NCI-H226 (cell line): ENCODE measurements at regions not wholly inside any gene's neighbourhood (a gene's known extent, or its start where the extent isn't known, plus 50 kb on each side); places are given as distances from the start of the nearest gene placed in this dataset.
"Not testable (repeated sequence)": the region's sequence is repeated elsewhere in the genome, so short reads cannot be mapped to it uniquely, and the experiment has no call there.

Experiments
- DNase-seq: peaks from one replicate; pipeline ENCODE4 v3.0.0-alpha.2; 2015

- no peak for DNase-seq
Measured at GRCh38 chr3:11711876-11712275, 68.2 kb upstream of the VGLL4 start.

GRCh38 chr3:11709782-11710181 lies 66.1 kb upstream of the VGLL4 start:
- DNase-seq = no peak

- DNase-seq = not testable (repeated sequence)
Measured at GRCh38 chr3:11707084-11707483, 63.4 kb upstream of the VGLL4 start.

- DNase-seq = no peak
Measured at GRCh38 chr3:11706604-11707003, 62.9 kb upstream of the VGLL4 start.

- no peak for DNase-seq
Measured at GRCh38 chr3:11705049-11705448, 61.3 kb upstream of the VGLL4 start.

GRCh38 chr3:11703146-11703545 lies 59.4 kb upstream of the VGLL4 start:
- no peak for DNase-seq

GRCh38 chr3:11699083-11699427 lies 55.3 kb upstream of the VGLL4 start:
- no peak for DNase-seq

DNA sequence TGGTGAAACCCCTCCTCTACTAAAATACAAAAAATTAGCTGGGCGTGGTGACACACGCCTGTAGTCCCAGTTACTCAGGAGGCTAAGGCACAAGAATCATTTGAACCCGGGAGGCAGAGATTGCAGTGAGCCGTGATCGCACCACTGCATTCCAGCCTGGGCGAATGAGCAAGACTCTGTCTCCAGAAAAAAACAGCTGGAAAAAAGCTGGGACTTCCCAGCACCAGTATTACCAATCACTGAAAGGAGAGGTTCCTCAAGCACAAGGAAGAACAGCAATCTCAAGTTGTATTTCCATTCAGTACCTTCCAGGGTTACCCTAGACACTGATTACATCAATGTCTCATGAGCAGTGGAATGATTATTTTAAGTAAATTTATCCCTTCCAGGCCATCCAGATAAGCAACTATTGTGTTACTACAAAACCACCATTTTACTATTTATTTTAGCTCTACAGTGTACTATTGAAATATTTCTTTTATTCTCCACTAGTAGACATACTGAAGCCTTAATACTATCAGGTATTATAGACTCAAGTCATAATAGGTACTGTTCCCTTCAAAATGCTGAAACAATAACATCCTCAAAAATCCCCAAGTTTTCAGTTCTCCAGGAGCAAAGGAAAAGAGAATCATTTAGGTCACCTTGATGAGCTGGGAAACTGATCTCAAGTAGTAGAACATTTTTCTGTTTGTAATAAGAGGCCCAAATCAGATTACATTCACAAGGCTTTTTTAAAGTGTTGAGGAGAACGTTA lies 54.8 kb upstream of the VGLL4 start:
- DNase-seq = no peak

GRCh38 chr3:11697701-11698100 lies 54.0 kb upstream of the VGLL4 start:
- DNase-seq = no peak

DNA sequence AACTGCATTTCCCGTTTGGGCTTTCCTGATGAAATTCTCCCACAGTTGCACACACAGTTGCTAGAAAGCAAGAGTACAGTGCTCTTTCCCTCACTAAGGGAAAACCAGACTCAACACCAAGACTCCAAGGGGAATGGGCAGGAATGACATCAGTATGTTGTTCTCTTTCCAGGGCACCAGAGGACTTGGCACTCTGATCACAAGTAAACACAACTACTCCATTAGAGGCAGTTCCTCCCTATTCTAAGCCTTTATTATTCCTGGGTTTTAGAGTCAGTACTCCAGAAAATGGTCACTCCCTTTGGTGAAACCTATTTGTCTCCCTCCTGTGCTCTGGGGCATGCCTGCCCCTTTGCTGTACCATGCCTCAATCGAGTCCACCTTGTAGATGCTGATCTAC lies 52.3 kb upstream of the VGLL4 start:
- no peak for DNase-seq
